ENCODE measurements at regions not wholly inside any gene's neighbourhood (a gene's known extent, or its start where the extent isn't known, plus 50 kb on each side); places are given as distances from the start of the nearest gene placed in this dataset.

GRCh38 chr16:62648256-62648655, 612.0 kb upstream of the CDH8 start:
- DNase-seq (ENCODE audit: low read depth), result no peak

GRCh38 chr16:62644030-62644812, 608.0 kb upstream of the CDH8 start:
- DNase-seq (ENCODE audit: low read depth), result no peak

- no peak for DNase-seq (ENCODE audit: low read depth)
Observed at GRCh38 chr16:62642677-62643076, 606.4 kb upstream of the CDH8 start.

DNA sequence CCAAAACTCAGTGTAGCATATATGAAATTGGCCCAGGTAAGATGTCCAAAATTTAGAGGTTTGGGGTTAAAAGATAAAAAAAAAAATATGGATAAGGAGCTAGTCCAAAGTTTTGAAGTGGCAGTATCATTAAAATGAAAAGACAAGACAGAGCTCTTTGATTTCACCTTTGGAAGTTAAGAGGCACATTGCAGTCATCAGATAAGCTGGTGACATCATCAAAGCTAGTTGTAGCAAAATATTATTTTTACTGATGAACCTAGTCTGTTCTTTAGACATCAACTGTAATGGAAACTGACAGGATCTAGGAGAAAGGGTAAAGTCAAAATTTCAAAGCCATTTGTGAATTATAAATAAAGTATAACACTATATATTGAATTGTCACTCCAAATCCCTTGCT, 603.7 kb upstream of the CDH8 start:
- DNase-seq (ENCODE audit: low read depth), result no peak

- no peak for DNase-seq (ENCODE audit: low read depth)
Observed at GRCh38 chr16:62638964-62639870, 603.0 kb upstream of the CDH8 start.

GRCh38 chr16:62638324-62638911, 602.2 kb upstream of the CDH8 start:
- no peak for DNase-seq (ENCODE audit: low read depth)

GRCh38 chr16:62625326-62625725, 589.1 kb upstream of the CDH8 start:
- DNase-seq (ENCODE audit: low read depth), result no peak

DNA sequence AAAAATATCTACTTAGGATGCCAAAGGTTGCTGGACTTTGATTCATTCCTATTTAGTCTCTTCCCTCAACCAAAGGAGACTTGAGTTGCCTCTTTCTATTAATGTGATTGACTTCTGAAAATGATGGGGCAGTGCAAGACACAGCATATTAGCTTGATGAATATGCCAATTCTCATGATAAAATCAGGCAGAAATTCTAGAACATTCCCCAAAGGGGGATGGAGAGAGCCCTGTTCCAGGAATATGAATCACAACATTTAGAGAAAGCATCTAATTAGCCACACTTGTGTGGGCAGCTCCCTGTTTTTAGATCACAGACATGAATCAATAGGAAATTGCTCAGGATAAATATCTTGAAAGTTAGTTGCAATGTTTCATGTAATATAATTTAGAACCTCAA, 584.0 kb upstream of the CDH8 start:
- DNase-seq (ENCODE audit: low read depth), result no peak

DNA sequence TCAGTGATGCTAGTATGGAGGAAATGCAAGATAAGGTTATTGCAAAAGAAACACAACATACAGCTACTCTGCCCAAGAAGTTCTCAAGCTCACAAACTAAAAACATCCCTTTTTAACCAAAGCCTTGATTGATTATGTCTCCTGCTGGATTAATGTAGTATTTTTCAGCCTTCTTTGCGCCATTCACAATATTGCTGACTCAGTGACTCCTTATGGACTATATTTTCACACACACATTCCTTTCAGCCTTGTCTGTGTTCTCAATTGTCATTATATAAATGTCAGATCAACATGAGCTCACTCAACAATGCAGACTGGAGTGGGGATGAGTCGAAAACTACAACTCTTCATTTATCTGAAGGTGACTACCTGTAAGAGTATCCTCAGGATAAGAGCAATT, 579.3 kb upstream of the CDH8 start:
- DNase-seq (ENCODE audit: low read depth), result no peak

- no peak for DNase-seq (ENCODE audit: low read depth)
Observed at GRCh38 chr16:62610291-62610690, 574.1 kb upstream of the CDH8 start.

DNA sequence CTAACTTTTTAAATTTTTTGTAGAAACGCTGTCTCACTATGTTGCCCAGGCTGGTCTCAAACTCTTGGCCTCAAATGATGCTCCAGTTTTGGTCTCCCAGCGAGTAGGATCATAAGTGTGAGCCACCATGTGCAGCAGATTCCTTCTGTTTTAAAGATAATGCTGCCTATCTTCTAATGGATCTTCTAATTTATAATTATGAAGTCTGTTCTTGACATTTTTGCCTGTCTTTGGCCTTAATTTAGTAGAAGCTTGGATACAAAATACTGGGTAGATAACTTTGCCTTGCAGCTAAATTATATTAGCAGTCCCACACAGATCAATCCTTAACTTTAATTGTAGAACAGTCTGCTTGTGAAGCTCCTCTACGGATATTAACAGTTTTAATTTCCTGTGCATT, 566.6 kb upstream of the CDH8 start:
- no peak for DNase-seq (ENCODE audit: low read depth)

GRCh38 chr16:62597875-62598274, 561.6 kb upstream of the CDH8 start:
- DNase-seq (ENCODE audit: low read depth), result no peak

DNA sequence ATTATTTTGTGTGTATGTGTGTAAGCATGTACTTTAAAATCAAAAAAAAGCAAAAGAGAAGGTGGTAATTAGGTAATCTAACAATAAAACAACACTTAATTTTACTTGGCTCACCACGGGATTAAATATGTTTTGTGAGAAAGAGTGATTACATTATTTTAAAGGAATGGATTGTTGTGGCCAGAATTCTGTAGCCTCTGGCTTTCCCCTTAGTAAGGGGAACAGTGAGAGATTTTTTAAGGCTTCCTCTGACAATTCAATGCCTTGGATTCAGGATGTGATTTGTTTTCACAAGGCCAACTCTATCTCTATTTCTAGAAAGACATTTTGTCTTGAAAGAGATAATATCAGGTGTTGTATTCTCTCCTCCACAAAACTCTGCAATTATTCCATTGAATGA, 560.3 kb upstream of the CDH8 start:
- no peak for DNase-seq (ENCODE audit: low read depth)

DNA sequence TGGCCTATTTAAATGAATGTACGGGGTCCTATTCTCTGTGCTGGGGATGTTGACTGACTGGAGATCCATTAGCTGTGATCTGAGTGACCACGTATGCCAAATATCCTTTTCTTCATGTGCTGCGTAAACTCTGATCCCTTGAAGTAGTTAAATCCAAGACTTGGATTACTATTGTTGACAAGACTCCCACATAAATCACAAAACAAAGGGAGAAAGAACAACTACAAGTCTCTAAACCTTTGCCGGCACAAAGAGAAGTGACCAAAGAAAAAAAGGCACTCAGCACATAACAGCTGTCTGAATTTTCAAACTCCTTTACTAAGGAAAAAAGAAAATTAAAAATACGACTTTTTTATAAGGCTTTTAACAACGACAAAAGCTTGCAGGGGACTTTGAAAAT, 559.9 kb upstream of the CDH8 start:
- no peak for DNase-seq (ENCODE audit: low read depth)

- DNase-seq (ENCODE audit: low read depth), result no peak
Observed at GRCh38 chr16:62586128-62586862, 550.1 kb upstream of the CDH8 start.

DNA sequence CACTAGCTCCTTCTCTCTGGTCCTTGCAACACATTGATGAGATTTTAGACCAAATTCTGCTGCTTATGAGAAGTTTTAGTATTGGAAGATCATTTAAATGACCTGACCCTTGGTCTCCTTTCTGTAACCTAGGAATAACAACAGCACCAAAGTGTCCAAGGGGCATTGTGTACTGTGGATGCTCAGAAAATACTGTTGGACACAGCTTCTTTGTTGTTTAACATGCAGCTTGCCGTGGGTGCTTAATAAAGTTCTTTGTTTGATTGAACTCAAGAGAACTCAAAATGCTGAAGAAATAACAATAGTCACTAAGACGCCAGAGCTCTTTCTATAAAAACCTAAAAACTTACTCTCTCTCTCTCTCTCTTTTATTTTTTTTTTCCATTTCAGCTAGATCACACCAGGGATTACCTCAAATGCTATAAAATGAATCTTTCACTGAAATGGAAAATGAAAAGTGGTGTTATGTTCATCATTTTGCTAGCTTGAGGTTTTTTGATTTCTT, 548.9 kb upstream of the CDH8 start:
- no peak for DNase-seq (ENCODE audit: low read depth)

DNA sequence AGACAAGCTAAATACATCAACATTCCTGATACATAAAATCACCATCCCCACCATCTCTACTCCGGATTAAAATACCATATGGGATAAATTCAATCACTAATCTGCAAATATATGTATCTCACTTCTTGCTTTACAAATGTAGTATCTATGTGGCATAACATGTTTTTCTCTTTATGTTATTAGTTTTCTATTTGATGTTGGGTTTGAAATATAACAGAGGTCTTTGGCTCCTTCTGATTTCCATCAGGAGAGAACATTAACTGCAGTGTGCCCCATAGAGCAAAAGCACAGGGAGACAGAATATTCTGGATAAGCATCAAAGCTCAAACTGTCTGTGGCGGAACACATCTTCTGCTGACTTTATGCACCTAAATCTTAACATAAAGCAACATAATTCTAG, 547.2 kb upstream of the CDH8 start:
- DNase-seq (ENCODE audit: low read depth), result no peak

- DNase-seq (ENCODE audit: low read depth), result no peak
Observed at GRCh38 chr16:62573466-62573865, 537.2 kb upstream of the CDH8 start.

GRCh38 chr16:62568926-62569325, 532.7 kb upstream of the CDH8 start:
- DNase-seq (ENCODE audit: low read depth), result no peak

GRCh38 chr16:62565706-62566105, 529.5 kb upstream of the CDH8 start:
- no peak for DNase-seq (ENCODE audit: low read depth)

- no peak for DNase-seq (ENCODE audit: low read depth)
Observed at GRCh38 chr16:62564291-62564690, 528.1 kb upstream of the CDH8 start.

DNA sequence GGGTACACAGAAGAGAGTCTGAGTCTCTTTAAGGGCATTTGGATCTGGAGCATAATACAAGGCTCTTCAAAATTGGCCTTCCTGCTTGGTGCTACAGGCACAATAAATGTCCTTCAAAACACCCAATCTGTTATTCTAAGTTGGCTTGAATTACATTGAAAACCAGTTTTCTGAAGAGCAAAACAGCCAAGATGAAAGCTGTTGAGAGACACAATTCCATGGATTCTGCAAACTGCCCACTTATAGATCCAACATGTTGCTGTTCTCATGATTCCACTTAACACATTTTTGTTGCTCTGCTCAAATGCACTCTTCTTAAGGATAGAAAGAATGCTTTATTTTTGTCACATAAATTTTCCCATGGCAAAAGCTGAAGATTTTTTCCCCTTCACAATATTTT, 525.9 kb upstream of the CDH8 start:
- DNase-seq (ENCODE audit: low read depth), result no peak
